COR-L47 (cell line): ENCODE measurements at regions not wholly inside any gene's neighbourhood (a gene's known extent, or its start where the extent isn't known, plus 50 kb on each side); places are given as distances from the start of the nearest gene placed in this dataset.
"Not testable (repeated sequence)": the region's sequence is repeated elsewhere in the genome, so short reads cannot be mapped to it uniquely, and the experiment has no call there.

Experiments
- DNase-seq: peaks from one replicate; lab custom pipeline; 2025; lab: John Stamatoyannopoulos, UW

- no peak for DNase-seq
These were observed 848.8 kb downstream of the TDRD15 start for GRCh38 chr2:21972586-21972985.

GRCh38 chr2:21981127-21981526, 857.4 kb downstream of the TDRD15 start:
- no peak for DNase-seq

GRCh38 chr2:21993002-21993401, 869.2 kb downstream of the TDRD15 start:
- no peak for DNase-seq

- DNase-seq = no peak
These were observed 872.6 kb downstream of the TDRD15 start for GRCh38 chr2:21996339-21996738.

GRCh38 chr2:21999522-21999921, 875.8 kb downstream of the TDRD15 start:
- DNase-seq = no peak

GRCh38 chr2:22002066-22002465, 878.3 kb downstream of the TDRD15 start:
- no peak for DNase-seq

GRCh38 chr2:22003270-22003669, 879.5 kb downstream of the TDRD15 start:
- no peak for DNase-seq

GRCh38 chr2:22011048-22011447, 887.3 kb downstream of the TDRD15 start:
- DNase-seq = no peak

GRCh38 chr2:22020091-22020742, 896.4 kb downstream of the TDRD15 start:
- DNase-seq = no peak

- no peak for DNase-seq
These were observed 903.7 kb downstream of the TDRD15 start for GRCh38 chr2:22027345-22028005.

GRCh38 chr2:22035361-22035830, 911.6 kb downstream of the TDRD15 start:
- no peak for DNase-seq

- DNase-seq = no peak
These were observed 913.5 kb downstream of the TDRD15 start for GRCh38 chr2:22037274-22037673.

- no peak for DNase-seq
These were observed 920.0 kb downstream of the TDRD15 start for GRCh38 chr2:22043784-22044183.

GRCh38 chr2:22055784-22056620, 932.2 kb downstream of the TDRD15 start:
- no peak for DNase-seq

- DNase-seq = no peak
These were observed 932.9 kb downstream of the TDRD15 start for GRCh38 chr2:22056621-22057132.

- no peak for DNase-seq
These were observed 938.9 kb downstream of the TDRD15 start for GRCh38 chr2:22062679-22063078.

- no peak for DNase-seq
These were observed 952.7 kb downstream of the TDRD15 start for GRCh38 chr2:22076454-22076853.

- no peak for DNase-seq
These were observed 954.9 kb downstream of the TDRD15 start for GRCh38 chr2:22078701-22079100.

- DNase-seq = no peak
These were observed 955.8 kb downstream of the TDRD15 start for GRCh38 chr2:22079583-22079982.

GRCh38 chr2:22086726-22087125, 963.0 kb downstream of the TDRD15 start:
- no peak for DNase-seq

GRCh38 chr2:22103617-22104016, 979.8 kb downstream of the TDRD15 start:
- not testable (repeated sequence) for DNase-seq

GRCh38 chr2:22110244-22110651, 986.5 kb downstream of the TDRD15 start:
- DNase-seq = no peak

- no peak for DNase-seq
These were observed 1000.2 kb downstream of the TDRD15 start for GRCh38 chr2:22124003-22124402.
